Upper lobe of left lung (tissue), 4 donors: ENCODE measurements at regions not wholly inside any gene's neighbourhood (a gene's known extent, or its start where the extent isn't known, plus 50 kb on each side); places are given as distances from the start of the nearest gene placed in this dataset.

Experiments used
- CTCF ChIP-seq, 6 experiments: fragments of 450-650 bp in 4 of 6; fragments of 200-600 bp in 2 of 6; sonication (generic) in 2 of 6; IDR thresholded peaks; one replicate each; pipeline ENCODE4 v1.5.1; 2016 to 2019; ENCODE audit warnings: antibody characterized with exemption in 6 of 6
- POLR2A ChIP-seq, 4 donors: fragments of 450-650 bp; IDR thresholded peaks; one replicate each; pipeline ENCODE4 v1.5.1; 2016 to 2017; ENCODE audit warnings: antibody characterized with exemption in 4 of 4, mild to moderate bottlenecking in 2 of 4

- TF ChIP-seq CTCF (IDR thresholded peaks at IDR 0.05) (no peak), POLR2A (IDR thresholded peaks at IDR 0.05) (no peak)
Measured at GRCh38 chr9:79236466-79236865, 335.3 kb upstream of the TLE4 start.
